HG02884 (cell line): ENCODE measurements at regions not wholly inside any gene's neighbourhood (a gene's known extent, or its start where the extent isn't known, plus 50 kb on each side); places are given as distances from the start of the nearest gene placed in this dataset.
A peak's percentile ranks its signal among the peaks of the same experiment; 100 is the strongest.

ENCODE experiments used
- ATAC-seq: cut with Tn5 transposase; IDR thresholded peaks from one replicate; pipeline ENCODE4 v1.9.1; 2021; ENCODE audit warnings: mild to moderate bottlenecking, moderate library complexity; ENCODE audit not compliant: unreplicated experiment

DNA sequence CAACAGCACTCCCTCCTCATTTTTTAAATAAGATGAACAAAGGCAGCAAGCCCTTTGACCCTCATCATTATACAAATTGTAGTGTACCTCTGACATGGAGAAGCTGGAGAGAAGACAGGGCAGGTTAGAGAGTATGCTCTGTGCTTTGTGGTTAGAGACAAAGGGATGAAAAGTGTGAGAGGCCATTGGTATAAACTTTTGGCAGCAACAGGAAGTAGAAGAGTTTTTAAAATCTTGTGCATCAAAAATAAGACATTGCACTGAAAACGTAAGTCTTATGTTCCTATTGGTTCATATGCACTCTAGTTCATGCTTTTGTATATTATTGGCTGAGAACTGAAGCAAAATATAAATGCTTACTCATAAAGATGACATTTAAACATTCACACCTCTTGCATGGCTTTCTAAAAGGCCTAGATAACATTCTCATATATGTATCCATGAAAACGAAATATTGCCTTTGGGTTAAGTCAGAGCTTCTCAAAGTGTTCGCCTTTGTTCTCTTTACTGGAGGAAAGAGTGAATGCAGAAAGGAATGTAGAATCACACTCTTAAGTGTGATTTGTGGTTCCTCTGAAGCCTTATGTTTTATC, 158.0 kb downstream of the PALM2AKAP2 start:
- ATAC-seq = no peak

DNA sequence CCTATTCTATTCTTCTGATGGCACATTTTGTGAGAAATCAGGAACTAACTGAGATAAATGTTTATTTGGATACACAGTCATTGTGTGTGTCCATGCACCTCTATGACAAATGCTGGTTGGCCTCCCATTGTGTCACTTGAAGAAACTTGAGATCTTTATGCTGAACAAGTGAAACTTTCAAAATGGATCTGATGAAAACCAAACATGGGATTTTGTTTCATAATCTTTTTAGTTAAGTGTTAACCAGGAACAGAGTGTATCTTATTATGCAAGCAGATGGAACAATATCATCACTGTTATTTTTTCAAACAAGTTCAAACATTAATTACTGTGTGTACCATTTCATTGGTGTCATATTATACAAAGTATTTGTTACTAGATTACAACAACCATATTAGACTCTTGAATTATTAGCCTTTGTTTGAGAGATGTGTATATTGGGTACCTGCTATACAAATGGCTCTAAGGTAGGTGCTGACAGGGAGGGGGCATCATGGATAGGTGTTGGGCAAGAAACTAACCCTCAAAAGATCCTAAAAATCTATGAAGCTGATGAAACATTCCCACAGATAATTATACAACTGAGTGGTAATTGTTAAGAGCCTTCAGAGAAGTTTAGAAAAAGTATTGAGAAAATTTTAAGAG, 159.8 kb downstream of the PALM2AKAP2 start:
- ATAC-seq = no peak

DNA sequence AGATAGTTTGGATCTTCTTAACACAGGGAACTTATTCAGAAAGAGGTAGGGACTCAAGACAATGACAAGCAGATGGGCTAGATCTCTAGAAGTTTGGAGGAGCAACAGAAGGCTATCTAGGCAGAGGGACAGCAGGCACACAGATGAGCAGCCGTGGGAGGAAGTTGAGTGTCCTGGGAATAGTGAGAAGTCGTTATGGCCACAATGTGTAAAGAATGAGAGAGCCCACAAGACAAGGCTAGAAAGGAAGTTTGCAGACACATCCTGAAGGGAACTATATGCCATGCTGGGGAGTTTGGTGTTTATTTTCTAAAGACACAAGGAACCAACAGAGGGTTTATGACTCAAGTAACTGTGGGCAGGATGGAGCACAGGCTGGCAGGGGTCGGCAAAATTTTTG, 160.6 kb downstream of the PALM2AKAP2 start:
- no peak for ATAC-seq

DNA sequence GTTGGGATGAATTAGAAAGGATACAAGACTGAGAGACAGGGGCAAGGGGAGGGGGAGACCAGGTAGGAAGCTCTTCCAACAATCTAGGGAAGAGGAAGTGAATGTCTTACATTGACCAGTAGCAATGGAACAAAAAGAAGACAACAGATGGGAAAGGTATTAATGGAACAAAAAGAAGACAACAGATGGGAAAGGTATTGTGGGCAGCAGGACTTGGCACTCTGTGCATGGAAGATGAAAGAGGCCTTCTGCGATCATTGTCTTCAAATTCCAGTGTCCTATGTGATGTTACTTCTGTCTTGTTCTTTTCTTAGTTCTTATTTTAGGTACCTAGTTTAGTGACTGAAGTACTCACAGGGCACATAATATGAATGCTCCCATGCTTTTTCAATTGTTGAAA, 161.8 kb downstream of the PALM2AKAP2 start:
- no peak for ATAC-seq

DNA sequence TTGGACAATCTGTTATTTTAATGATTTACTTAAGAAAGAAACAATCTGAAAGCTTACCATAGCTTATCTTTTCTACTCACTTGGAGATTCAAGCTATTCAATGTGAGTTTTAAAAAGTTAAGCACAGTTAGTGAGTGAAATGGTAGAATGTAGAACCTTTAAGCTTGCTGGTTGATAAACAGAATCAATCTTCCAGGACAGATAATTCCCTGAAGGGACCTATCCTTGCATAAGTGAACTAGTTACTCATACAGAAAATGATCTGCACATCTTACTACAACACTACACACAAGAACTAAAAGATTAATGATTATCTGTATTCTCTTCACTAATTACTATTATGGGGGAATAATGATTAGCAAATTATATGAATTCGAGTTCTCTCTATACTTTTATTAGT, 165.6 kb downstream of the PALM2AKAP2 start:
- ATAC-seq = no peak

DNA sequence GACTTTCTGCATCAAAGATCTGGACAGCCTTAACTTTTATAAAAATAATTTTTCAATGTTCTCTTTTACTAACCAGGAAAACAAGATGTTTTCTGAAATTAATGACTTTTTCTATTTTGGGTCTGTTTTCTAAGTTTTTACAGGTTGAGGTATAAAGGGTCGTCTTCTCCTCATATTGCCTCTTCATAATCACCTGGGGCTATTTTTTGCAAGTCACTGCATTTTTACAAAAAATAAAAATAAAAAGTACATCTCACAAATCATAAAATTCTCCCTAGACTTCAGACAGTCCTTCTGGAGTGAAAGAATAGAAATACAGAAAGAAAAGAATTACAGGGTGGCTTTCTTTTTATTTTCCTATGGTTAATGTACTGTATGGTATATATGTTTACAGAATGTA, 168.5 kb downstream of the PALM2AKAP2 start:
- no peak for ATAC-seq

DNA sequence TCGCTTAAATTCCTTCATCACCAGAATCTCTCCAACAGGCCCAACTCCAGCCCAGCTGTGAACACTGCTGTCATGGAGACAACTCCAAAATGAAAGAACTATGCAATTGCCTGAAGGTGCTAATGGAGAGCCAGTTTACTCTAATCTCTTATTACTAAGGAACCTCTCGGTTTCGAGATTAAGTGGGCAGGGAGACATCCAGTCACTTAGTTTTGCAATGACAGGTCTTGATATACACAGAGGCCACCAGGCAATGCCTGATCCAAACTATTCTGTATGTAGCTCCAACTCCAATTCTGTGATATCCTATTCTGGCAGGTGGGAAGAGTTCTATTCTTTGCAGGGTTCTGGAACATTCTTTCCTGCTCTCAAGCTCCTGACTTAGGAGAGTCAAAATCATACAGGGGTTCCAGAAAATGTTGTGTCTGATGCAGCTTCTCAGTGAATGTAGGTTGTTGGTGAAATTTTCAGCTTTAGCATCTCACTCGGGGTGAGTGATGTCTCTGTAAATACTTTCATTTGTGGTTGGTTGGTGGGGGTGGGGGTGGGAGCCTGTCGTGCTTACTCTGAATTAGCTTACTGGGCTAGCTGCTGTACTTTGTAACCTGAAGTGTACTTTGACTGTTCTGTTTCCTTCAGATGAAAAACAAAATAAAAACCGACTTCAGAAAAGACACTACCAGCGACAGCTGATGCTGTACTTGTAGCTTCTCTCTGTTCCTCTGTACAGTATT, 170.9 kb downstream of the PALM2AKAP2 start:
- ATAC-seq = peak; percentile 50

DNA sequence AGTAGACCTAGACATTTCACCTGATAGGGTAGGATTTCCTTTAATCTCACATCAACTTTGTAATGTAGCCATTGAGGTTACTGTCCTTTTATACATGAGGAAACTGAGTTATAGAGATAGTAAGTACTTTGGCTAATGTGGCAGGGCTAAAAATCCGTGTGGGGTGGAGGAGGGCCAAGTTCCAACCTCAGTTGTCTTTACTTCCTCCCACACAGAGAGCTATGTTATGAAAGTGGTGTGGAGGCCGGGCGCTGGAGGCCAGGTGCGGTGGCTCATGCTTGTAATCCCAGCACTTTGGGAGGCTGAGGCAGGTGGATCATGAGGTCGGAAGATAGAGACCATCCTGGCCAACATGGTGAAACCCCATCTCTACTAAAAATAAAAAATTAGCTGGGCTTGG, 173.3 kb downstream of the PALM2AKAP2 start:
- no peak for ATAC-seq

DNA sequence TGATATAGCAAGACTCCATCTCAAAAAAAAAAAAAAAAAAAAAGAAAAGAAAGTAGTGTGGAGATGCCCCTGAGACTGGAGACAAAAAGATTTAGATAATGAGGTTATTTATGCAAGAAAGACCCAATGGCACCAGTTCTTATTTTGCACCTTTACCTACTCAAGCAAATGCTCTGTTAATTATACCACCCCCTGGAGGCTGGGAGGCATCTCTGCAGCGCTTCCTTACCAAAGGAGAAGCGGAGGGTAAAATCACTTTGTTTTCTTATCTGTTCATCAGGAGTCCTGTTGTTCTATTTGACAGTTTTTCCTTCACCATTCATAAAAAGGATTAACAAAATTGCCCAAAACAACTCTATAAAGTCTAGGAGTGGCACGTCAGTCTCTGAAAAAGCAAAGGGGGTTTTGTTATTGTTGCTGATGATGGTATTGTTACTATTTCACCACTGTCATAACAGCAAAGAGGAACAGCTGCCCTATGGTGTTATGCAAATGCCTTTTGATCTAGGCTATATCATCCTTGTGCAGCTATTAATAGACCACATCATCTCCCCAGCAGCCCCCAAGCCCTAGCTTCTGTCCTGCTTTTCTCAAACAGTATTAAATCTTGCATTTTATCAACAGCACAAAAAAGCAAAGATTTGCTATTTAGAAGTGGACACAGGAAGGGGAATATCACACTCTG, 174.0 kb downstream of the PALM2AKAP2 start:
- ATAC-seq = no peak

DNA sequence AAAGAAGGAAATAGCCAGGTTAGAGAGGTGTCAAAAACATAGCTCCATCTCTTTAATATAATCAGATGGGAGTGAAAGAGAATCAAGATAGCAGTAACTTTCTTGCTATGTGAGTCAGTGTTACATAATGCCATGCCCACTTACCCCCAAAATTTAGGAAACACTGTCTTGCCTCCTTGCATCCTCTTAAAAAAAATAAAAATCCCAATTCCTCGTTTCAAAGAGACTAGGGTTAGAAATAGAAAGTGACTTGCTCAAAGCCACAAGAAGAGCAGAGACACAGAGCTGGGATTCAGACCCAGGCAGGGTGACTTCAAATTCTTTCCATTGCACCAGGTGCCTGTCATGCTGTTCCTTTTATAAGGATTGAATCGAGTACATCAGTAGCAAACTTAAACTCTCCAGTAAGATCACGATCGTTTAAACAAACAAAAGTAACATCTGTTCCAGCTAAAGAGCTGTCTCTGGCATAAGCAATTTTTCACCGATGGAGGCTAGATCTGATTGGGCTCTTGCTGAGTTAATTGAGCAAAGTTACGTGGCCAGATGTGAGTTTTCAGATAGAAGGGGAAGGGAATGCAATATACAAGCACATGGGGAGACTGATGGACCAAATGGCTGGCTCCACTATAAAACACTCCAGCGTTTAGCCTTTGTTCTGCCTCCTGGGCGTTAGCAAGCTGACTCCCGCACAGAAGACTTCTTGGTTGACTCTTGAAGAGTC, 176.9 kb downstream of the PALM2AKAP2 start:
- ATAC-seq = no peak

DNA sequence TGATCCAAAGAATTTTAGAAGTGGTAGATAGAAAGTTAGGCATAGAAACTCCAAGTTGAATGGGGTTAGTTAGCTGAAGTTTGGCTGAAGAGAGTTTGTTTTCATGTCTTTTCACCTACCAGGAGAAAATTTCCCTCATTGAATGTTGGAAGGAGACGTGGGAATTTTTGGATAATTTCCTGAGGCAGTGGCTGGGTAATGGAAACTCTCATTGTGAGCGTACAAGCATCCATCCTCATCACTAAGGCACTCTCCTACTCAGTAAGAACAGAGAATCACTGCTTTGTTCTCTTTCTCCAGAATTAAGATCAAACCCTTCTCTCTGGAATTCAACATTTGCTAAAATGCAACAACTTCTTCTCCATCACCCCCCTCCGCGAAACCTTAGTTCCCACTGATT, 179.7 kb downstream of the PALM2AKAP2 start:
- no peak for ATAC-seq

DNA sequence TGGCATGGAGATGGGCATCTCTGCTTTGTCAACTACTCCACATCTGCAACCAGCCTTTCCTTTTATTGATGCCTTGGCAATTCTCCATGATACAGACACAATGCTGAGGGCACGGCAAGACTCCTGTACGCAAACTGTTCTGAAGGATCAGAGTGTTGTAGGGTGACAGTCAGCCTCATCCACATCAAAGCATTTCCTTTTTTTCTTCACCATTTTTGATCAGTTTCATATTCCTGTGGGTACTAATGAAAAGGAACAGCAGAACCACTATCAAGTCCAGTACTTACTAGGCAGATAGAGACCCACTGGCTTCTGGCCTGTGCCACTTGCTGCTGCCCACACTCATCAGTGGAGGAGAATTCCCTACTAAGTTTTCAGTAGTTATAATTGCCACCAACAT, 181.6 kb downstream of the PALM2AKAP2 start:
- ATAC-seq = no peak

DNA sequence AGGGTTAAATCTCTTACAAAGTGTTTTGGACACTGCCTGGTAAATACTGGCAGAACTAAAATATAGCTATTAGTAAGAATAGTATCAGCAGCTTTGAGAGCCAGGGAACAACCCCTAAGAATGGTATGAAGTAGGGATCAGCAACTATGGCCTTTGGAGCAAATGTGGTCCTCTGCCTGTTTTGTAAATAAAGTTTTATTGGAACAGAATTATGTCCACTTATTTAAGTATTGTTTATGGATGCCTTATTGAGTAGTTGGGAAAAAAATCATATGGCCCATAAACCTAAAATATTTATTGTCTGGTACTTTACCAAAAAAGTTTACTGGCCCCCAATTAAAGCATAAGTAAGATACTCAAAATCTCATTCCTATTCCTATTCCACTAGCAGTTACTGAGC, 182.2 kb downstream of the PALM2AKAP2 start:
- no peak for ATAC-seq

DNA sequence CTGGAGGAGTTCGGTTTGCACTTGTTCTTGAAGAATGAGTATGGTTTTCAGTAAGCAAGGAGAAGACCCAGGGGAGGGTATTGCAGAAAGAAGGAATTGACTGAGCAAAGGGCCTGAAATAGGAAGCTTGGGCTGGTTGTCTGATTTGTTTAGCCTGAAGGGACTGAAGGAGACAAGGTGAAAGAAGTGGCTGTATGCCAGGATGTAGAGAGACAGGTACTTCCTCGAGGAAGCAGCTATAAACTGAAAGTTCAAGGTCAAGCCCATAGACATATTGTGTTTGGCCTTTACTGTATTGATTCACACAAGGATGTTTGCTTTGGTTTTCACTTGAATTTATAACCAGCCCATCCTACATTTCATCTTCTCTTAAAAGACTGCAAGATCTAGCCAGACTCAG, 183.1 kb downstream of the PALM2AKAP2 start:
- ATAC-seq = no peak

DNA sequence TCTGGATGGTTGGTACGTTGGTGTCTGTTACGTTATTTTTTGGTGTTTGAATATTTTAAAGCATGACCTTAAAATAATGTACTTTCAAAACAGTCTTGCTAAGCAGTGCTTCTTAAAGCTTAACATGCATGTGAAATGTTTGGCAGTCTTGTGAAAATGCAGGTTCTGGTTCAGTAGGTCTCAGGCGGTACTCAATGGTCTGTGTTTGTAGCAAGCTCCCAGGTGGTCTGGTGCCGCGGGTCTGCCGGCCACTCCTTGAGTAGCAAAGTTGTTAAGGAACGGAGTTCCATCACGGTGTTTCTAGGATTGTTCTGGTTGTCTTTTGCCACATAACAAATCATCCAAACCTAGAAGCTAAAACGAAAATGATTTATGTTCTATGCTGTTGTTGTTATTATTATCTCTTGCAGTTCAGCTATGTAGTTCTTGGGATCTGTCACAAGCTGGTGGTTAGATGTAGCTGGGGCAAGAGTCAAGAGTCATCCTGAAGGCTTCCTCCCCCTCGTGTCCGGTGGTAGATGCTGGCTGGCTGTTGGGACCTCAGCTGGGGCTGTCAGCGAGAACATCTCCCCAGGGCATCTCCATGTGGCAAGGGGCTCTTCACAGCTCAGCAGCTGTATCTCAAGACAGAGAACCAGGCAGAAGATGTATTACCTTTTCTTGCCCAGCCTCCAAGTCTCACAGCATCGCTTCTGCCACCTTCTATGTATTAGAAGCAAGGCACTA, 186.8 kb downstream of the PALM2AKAP2 start:
- ATAC-seq = peak; percentile 16

DNA sequence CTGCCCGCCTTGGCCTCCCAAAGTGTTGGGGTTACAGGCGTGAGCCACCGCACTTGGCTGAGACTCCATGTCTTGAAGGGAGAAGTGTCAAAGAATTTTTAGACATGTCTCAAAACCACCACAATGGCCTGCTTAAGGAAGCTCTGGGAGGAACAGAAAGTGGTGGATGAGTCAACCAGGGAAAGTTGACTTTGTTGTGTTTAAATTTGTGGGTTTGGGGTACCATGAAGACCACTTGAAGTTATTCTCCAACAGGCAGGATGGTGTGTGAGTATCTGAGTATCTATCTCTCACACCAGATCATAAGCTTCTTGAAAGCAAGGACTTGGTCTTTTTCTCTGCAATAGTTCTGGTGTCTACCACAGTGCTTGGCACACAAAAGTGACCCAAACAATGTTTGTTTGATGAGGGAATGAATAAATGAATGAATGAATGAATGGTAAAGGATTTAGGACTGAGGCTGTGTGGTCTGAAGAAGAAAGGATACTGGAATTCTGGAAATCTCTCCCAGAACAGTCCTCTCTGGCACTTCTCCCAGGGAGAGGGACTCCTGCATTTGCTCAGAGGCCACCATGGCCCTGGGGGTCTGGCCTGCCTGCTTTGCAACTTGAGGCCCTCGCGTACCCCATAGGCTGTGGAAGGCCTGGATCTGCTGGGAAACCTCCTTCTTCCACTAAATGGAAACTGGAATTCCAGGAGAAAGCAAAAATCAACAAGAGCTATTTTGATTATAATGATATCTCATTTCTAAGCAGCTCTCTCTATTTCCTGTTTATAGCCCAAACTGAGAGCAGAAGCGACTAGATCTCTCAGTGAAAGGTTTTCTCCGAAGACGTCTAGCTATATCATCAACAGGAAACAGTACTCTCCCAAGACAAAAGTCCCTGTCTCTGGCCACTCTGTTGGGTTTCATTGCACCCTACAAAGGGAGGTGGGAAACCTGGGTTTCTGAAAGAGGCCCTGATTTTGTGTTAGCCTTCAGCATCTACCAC, 187.9 kb downstream of the PALM2AKAP2 start:
- ATAC-seq = peak; percentile 35

DNA sequence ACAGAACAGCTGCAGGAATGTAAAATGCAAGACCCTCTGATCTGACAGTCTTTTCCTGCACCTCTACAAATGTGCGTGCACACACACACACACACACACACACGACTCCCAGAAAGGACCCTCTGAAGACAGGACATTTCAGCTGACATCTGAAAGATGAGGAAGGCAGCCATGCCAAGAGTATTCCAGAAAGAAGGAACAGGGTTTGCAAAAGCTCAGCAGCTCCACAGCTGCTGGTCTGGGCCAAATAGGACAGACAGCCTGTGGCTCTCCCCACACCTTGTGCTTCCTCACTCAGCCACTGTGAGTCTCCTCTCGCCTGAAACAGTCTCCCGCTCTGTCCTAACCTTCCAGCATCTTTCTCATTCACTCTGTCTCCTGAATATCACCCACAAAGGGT, 189.0 kb downstream of the PALM2AKAP2 start:
- ATAC-seq = no peak

DNA sequence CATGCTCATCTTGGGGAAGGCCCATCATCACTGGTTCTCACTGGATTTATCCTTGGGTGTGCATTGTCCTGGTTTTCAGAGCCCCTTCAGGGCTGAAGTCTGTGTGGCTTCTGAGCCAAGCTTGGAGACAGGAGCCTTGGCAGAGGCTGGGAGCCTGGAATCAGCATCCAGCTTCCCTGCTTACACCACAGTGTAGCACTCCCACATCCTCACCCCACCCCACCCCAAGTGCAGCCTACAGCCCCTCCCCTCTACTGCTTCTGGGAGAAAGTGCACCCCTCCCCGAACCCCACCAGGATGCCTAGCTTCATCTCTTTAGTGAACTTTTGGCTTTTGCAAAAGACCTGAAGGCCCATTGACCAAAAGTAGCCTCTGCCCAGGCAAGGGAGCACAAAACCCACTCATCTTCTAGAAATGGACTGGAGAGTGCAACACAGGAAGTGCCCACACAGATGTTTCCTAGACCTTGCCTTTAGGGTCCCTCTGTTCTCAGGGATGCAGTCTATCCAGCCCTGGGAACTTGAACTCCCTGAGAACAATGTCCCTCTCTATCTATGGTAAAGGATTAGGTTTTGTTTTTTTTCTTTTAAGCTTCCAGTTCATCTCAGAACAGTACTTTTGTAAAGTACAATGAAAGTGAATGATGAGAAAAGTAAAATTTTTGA, 189.7 kb downstream of the PALM2AKAP2 start:
- ATAC-seq = no peak

DNA sequence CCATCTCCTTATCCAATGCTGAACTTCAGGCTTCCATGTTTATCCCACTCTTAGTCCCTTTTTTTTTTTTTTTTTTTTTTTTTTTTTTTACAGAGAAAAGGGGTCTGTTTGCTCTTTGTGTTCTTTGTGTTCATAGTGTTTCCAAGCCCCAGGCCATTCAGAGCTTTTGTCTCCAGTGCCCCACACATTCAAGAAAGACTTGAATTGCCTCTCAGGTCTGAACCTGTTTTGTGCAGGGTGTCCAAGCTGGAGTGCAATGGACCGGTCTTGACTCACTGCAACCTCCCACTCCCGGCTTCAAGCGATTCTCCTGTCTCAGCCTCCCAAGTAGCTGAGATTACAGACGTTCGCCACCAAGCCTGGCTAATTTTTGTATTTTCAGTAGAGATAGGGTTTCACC, 191.2 kb downstream of the PALM2AKAP2 start:
- no peak for ATAC-seq
